SK-N-MC (cell line): ENCODE measurements at regions not wholly inside any gene's neighbourhood (a gene's known extent, or its start where the extent isn't known, plus 50 kb on each side); places are given as distances from the start of the nearest gene placed in this dataset.

Source experiments
- EZH2 ChIP-seq: fragments of 200-600 bp; sonication (generic); IDR thresholded peaks from one replicate; pipeline ENCODE4 v1.6.1; 2017; ENCODE audit warnings: antibody characterized with exemption
- POLR2AphosphoS5 ChIP-seq: IDR thresholded peaks from 2 replicates; pipeline ENCODE4 v1.6.1; 2012; ENCODE audit warnings: mild to moderate bottlenecking, low read depth, low read length, borderline replicate concordance

DNA sequence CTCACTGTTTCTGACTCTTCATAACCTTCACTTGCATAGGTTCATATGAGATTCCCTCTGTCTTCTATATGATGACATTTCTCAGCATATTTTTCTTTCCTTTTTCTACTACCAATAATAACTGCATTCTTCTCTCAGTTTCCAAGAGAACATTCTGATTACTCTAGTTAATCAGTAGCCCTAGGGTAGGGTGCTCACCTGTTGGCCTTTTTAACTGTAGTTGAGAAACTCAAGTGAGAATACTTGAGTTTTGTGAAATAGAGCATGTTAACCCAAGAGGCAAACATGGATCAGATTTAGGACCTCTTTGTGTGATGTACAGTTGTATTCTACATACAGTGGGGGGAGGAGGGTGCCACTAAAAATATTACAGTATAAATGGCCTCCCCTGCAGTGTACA, 308.0 kb downstream of the CMPK2 start:
- TF ChIP-seq EZH2 (no peak), POLR2AphosphoS5 (no peak)
